Right lobe of liver (tissue), 4 donors: ENCODE measurements at regions not wholly inside any gene's neighbourhood (a gene's known extent, or its start where the extent isn't known, plus 50 kb on each side); places are given as distances from the start of the nearest gene placed in this dataset.

Experiments
- CTCF ChIP-seq, 4 donors: fragments of 200-600 bp in 3 of 4; fragments of 450-650 bp in 1 of 4; IDR thresholded peaks; one replicate each; pipeline versions ENCODE4 v1.5.1 to v1.8.0; 2016 to 2022; ENCODE audit warnings: antibody characterized with exemption in 4 of 4, mild to moderate bottlenecking in 2 of 4
- POLR2A ChIP-seq: fragments of 450-650 bp; IDR thresholded peaks from one replicate; pipeline ENCODE4 v1.6.1; 2017; ENCODE audit warnings: antibody characterized with exemption, mild to moderate bottlenecking
- donor health status: DM: no; HTN: no; CAD: no.
- donor health status: DM: no; HTN: no; CAD: no.
- donor health status: DM: no; HTN: yes; CAD: no.

- TF ChIP-seq POLR2A: no peak
- TF ChIP-seq CTCF (IDR thresholded peaks at IDR 0.05): no peak
Observed at GRCh38 chr4:37130465-37130864, 114.1 kb upstream of the NWD2 start.
